ENCODE measurements at regions not wholly inside any gene's neighbourhood (a gene's known extent, or its start where the extent isn't known, plus 50 kb on each side); places are given as distances from the start of the nearest gene placed in this dataset.

- TF ChIP-seq, protein P1, sequence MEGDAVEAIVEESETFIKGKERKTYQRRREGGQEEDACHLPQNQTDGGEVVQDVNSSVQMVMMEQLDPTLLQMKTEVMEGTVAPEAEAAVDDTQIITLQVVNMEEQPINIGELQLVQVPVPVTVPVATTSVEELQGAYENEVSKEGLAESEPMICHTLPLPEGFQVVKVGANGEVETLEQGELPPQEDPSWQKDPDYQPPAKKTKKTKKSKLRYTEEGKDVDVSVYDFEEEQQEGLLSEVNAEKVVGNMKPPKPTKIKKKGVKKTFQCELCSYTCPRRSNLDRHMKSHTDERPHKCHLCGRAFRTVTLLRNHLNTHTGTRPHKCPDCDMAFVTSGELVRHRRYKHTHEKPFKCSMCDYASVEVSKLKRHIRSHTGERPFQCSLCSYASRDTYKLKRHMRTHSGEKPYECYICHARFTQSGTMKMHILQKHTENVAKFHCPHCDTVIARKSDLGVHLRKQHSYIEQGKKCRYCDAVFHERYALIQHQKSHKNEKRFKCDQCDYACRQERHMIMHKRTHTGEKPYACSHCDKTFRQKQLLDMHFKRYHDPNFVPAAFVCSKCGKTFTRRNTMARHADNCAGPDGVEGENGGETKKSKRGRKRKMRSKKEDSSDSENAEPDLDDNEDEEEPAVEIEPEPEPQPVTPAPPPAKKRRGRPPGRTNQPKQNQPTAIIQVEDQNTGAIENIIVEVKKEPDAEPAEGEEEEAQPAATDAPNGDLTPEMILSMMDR (IDR thresholded peaks at IDR 0.05; ENCODE audit: insufficient read depth, low read length, poor library complexity, severe bottlenecking) = no peak
- TF ChIP-seq EZH2phosphoT487 (conservative IDR thresholded peaks at IDR 0.05; ENCODE audit: low read length) = no peak
Measured at GRCh38 chr5:166532456-166533220, 1758.8 kb upstream of the WWC1 start.

All from SU-DHL-6 (cell line).